Liver (tissue), 3 donors: ENCODE measurements at regions not wholly inside any gene's neighbourhood (a gene's known extent, or its start where the extent isn't known, plus 50 kb on each side); places are given as distances from the start of the nearest gene placed in this dataset.

Experiments used
- CTCF ChIP-seq: fragments of 150-350 bp; IDR thresholded peaks from 2 replicates; pipeline ENCODE4 v1.5.1; 2017; ENCODE audit warnings: improper control_type of control experiment, low read depth, low read length; ENCODE audit not compliant: missing input control
- GABPA ChIP-seq, 2 donors: IDR thresholded peaks in 1 of 2; conservative IDR thresholded peaks in 1 of 2; 2 replicates each; pipeline ENCODE4 v1.6.1; 2016; ENCODE audit warnings: antibody characterized with exemption in 2 of 2, mild to moderate bottlenecking in 1 of 2, moderate library complexity in 1 of 2
- JUND ChIP-seq, 2 donors: IDR thresholded peaks; 2 replicates each; pipeline ENCODE4 v1.6.1; 2016; ENCODE audit warnings: antibody characterized with exemption in 2 of 2
- MAX ChIP-seq: IDR thresholded peaks from 2 replicates; pipeline ENCODE4 v1.6.1; 2016; ENCODE audit warnings: antibody characterized with exemption
- REST ChIP-seq: IDR thresholded peaks from 2 replicates; pipeline ENCODE4 v1.6.1; 2016; ENCODE audit warnings: antibody characterized with exemption, mild to moderate bottlenecking
- TAF1 ChIP-seq: conservative IDR thresholded peaks from 2 replicates; pipeline ENCODE4 v1.6.1; 2016; ENCODE audit warnings: antibody characterized with exemption, mild to moderate bottlenecking
- YY1 ChIP-seq: IDR thresholded peaks from 2 replicates; pipeline ENCODE4 v1.6.1; 2016; ENCODE audit warnings: antibody characterized with exemption, mild to moderate bottlenecking
- donor health status: healthy.
- donor health status: healthy.

GRCh38 chr15:70426096-70426821, 328.5 kb upstream of the TLE3 start:
- TF ChIP-seq JUND (IDR thresholded peaks at IDR 0.05), result no peak
- TF ChIP-seq MAX, result no peak
- TF ChIP-seq REST, result no peak
- no peak for TF ChIP-seq CTCF
- TF ChIP-seq TAF1, result no peak
- TF ChIP-seq YY1, result no peak
- TF ChIP-seq GABPA (IDR thresholded peaks at IDR 0.05 in 1 of 2, conservative IDR thresholded peaks at IDR 0.05 in 1 of 2), result no peak
